C4-2B (cell line): ENCODE measurements at regions not wholly inside any gene's neighbourhood (a gene's known extent, or its start where the extent isn't known, plus 50 kb on each side); places are given as distances from the start of the nearest gene placed in this dataset.

Experiments
- H3K27ac ChIP-seq: fragments of 450-650 bp; 2 replicates; pipeline ENCODE4 v1.5.1; 2017
- ZFX ChIP-seq: fragments of 450-650 bp; IDR thresholded peaks from 2 replicates; pipeline ENCODE4 v1.6.1; 2017
- TF ChIP-seq, protein P1 (sequence below): fragments of 450-650 bp; conservative IDR thresholded peaks from 2 replicates; pipeline ENCODE4 v1.5.1; 2017; ENCODE audit warnings: mild to moderate bottlenecking

DNA sequence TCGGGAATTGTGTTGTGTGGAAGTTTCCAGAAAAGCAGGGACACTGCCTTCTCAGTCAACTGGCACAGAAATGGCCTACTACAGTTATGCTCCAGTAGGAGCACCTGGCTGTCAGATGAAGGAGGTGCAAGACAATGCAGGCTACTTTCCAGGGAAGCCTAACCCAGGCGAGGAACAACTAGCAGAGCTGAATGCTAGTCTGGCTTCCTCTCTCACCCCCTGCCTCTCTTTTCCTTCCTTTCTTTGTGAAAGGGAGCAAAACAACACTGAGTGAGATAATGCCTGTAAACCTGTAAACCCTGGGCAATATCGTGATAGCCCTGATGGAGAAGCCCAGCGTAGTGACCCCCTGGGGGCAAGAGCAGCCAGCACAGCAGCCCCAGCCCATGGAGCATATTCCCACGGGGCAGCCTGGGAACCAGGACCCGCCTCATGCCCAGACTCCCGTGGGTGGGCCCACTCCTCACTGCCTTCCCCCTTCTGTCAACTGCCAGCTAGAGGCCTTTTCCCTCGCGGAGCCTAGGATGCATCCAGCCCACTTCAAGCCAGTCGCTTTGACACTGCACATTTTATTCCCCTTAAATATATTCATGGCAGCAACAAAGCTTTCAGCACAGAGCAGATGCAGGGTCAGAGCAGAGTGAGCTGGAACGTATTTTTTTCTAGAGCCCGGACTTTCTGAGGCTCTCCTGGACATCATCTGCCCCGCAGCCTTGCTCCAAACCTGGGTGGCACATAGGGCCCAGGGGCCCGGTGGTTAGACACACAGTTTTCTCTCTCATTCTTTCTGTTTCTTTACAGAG is 77.0 kb downstream of the PDCL3 start:
- no peak overlapping the region for H3K27ac ChIP-seq
- TF ChIP-seq, protein P1, sequence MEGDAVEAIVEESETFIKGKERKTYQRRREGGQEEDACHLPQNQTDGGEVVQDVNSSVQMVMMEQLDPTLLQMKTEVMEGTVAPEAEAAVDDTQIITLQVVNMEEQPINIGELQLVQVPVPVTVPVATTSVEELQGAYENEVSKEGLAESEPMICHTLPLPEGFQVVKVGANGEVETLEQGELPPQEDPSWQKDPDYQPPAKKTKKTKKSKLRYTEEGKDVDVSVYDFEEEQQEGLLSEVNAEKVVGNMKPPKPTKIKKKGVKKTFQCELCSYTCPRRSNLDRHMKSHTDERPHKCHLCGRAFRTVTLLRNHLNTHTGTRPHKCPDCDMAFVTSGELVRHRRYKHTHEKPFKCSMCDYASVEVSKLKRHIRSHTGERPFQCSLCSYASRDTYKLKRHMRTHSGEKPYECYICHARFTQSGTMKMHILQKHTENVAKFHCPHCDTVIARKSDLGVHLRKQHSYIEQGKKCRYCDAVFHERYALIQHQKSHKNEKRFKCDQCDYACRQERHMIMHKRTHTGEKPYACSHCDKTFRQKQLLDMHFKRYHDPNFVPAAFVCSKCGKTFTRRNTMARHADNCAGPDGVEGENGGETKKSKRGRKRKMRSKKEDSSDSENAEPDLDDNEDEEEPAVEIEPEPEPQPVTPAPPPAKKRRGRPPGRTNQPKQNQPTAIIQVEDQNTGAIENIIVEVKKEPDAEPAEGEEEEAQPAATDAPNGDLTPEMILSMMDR = no peak
- TF ChIP-seq ZFX = no peak

DNA sequence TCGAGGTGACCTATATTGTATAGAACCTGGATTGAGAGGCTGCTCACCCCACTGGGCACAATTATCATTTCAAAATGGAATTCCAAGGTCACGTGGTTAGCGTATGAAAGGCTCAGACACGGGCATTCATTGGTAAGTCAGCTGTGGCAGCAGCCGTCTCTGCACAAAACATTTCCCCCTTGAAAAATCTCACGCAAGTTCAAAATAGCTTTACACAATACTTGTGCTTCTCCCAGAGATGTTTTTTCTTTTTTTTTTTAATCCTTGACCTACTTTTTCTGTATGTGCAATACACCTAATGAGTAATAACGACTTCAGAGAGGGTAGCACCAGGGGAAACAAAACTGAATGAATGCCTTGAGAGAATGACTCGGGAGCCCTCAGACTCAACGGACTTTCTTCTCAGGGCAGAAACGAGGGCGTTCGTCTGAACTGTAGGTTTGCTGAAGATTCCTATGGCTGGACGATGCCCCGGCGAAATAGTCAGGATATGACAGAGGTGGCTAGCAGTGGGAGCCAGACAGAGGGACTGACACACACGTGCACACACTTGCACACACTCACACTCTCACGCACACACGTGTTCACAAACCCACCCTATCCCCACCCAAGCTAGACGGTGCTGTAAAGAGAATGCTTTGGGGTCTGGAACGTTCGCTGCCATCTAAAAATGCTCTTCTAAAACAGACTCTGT is 77.8 kb downstream of the PDCL3 start:
- TF ChIP-seq, protein P1 = no peak
- no peak for TF ChIP-seq ZFX
- no peak overlapping the region for H3K27ac ChIP-seq

DNA sequence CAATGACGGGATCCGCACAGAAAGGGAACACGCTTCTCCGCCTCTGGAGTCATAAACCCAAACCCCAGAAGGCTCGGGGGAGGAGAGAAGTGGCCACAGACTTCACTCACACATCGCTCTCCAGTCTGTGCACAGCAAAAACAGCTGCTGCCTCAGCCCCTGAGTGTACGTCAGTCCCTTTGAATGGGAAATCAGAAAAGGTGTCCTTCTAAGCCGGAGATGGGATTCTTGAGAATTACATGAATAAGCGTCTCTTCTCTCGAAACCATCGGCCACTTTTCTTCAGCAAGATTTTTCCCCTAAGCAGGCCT is 78.3 kb downstream of the PDCL3 start:
- TF ChIP-seq ZFX = no peak
- TF ChIP-seq, protein P1 = no peak

DNA sequence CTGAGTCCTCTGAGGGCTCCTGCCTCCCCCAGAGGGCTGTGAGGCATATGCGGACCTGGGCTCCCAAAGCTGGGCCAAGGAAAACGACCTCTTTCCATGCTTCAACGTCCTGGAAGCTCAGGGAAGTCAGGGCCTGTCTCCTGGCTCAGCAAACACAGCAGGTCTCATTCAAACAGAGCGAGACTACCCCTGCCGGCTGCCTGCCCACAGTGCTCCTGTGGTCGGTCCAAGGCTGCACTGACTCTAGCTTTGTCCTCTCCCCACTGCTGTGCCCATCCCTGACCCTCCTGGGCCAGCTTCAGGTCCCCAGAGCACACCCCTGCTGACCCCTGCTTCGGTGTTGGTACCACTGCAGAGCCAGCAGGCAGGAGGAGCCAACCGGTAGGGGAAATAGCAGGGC is 79.6 kb downstream of the PDCL3 start:
- TF ChIP-seq, protein P1 = no peak
- TF ChIP-seq ZFX = no peak
- H3K27ac ChIP-seq = no peak overlapping the region

More for the DNA sequence above, 78.3 kb downstream of the PDCL3 start:
- no peak overlapping the region for H3K27ac ChIP-seq

DNA sequence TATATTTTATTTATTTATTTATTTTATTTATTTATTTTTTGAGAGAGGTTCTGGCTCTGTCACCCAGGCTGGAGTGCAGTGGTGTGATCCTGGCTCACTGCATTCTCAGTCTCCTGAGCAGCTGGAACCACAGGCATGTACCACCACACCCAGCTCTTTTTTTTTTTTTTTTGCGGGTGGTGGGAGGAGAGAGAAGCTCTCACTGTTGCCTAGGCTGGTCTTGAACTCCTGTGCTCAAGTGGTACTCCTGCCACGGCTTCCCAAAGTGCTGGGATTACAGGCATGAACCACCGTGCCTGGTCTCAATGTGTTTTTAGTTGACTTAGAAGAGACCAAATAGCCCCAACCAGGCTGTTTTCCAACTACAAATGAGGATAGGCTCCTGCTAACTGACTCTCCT is 80.7 kb downstream of the PDCL3 start:
- H3K27ac ChIP-seq = no peak overlapping the region
- TF ChIP-seq, protein P1 = no peak
- no peak for TF ChIP-seq ZFX

DNA sequence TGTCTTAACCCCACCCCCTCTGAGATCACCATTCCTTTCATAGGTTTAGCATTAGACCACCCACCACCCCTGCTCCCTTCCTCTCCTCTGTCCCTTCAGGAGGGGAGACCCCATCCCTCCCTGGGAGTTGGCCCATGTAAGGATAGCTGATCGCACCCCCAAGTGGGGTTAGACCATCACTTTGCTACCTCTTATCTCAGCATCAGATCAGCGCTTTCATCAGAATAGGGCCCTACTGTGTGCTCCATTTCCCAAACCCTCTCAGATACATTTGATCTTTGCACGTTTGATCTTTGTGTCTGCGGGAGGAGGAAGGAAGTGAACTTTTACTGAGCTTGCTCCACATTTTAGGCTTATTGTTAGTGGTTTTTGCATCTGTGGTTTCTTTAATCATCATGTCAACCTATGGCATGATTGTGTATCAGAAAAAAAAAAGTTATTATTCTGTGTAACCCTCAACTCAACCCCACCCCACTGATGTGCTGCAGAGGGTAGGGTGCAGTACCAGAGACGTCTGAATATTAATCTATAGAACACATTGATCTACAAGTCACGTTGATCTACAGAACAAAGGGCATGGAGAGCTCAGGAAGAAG is 81.2 kb downstream of the PDCL3 start:
- no peak overlapping the region for H3K27ac ChIP-seq
- TF ChIP-seq ZFX = no peak
- TF ChIP-seq, protein P1 = no peak
